Uterus (tissue), 3 donors: ENCODE measurements at regions not wholly inside any gene's neighbourhood (a gene's known extent, or its start where the extent isn't known, plus 50 kb on each side); places are given as distances from the start of the nearest gene placed in this dataset.

ENCODE experiments used
- DNase-seq, 2 donors: peaks; one replicate each; pipeline ENCODE4 v3.0.0-alpha.2; 2019 to 2020
- H3K27ac ChIP-seq, 2 donors: fragments of 200-600 bp; sonication (generic); 1 replicate in 1 of 2; 2 replicates in 1 of 2; pipeline ENCODE4 v1.5.1; 2016 to 2018
- H3K27me3 ChIP-seq, 2 donors: fragments of 200-600 bp; sonication (generic); one replicate each; pipeline ENCODE4 v1.5.1; 2018 to 2019; ENCODE audit warnings: control low read depth in 1 of 2
- H3K36me3 ChIP-seq, 2 donors: fragments of 200-600 bp; sonication (generic); one replicate each; pipeline ENCODE4 v1.5.1; 2019; ENCODE audit warnings: control low read depth in 1 of 2
- H3K4me1 ChIP-seq, 2 donors: fragments of 200-600 bp; sonication (generic); one replicate each; pipeline ENCODE4 v1.5.1; 2018 to 2019; ENCODE audit warnings: control low read depth in 1 of 2
- H3K4me3 ChIP-seq, 2 donors: fragments of 200-600 bp; sonication (generic); 1 replicate in 1 of 2; 2 replicates in 1 of 2; pipeline ENCODE4 v1.5.1; 2018 to 2019; ENCODE audit warnings: mild to moderate bottlenecking in 1 of 2
- H3K9me3 ChIP-seq, 2 donors: fragments of 200-600 bp; sonication (generic); one replicate each; pipeline ENCODE4 v1.5.1; 2019; ENCODE audit warnings: control low read depth in 1 of 2
- POLR2A ChIP-seq, 2 donors: fragments of 450-650 bp; IDR thresholded peaks; one replicate each; pipeline ENCODE4 v1.6.1; 2016; ENCODE audit warnings: antibody characterized with exemption in 2 of 2, mild to moderate bottlenecking in 1 of 2, moderate library complexity in 1 of 2
- intact Hi-C: fragments of 100-400 bp; cut with DNase I; formaldehyde crosslinking; loops from one replicate; pipeline ENCODE4 v1.15.1; 2023; ENCODE audit warnings: low total_unique reads
- TF ChIP-seq, protein P1 (sequence below), 4 experiments: fragments of 200-600 bp in 2 of 4; fragments of 450-650 bp in 2 of 4; sonication (generic) in 2 of 4; IDR thresholded peaks; one replicate each; pipeline ENCODE4 v1.5.1; 2016 to 2019; ENCODE audit warnings: antibody characterized with exemption in 4 of 4, mild to moderate bottlenecking in 2 of 4, moderate library complexity in 1 of 4
- donor health status: DM: yes; HTN: yes; CAD: no.

DNA sequence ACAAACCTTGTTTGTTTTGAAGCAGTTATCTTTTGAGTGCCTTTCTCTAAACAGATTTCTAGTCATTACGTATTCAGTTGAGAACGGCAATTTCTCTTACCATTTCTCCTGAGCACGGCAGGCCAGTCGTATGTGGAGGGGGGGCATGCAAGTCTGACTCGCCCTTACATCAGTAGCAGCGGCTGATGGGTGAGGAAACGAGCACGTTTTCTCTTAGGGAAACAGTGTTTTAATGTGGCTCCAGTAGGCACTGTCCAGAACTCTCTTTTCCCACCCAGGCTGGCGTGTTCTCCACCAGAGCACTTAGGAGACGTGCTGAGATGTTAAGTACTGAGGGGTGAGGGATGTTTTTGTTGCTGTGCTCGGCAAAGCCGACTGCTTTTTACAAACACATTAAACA is 240.5 kb downstream of the STIM2 start:
- no peak for DNase-seq
- H3K27ac ChIP-seq: no peak overlapping the region
- H3K27me3 ChIP-seq: no peaks in the 10 kb centered on the region
- intact Hi-C loops: no loop called here
- H3K9me3 ChIP-seq: no peaks in the 10 kb centered on the region
- TF ChIP-seq, protein P1, sequence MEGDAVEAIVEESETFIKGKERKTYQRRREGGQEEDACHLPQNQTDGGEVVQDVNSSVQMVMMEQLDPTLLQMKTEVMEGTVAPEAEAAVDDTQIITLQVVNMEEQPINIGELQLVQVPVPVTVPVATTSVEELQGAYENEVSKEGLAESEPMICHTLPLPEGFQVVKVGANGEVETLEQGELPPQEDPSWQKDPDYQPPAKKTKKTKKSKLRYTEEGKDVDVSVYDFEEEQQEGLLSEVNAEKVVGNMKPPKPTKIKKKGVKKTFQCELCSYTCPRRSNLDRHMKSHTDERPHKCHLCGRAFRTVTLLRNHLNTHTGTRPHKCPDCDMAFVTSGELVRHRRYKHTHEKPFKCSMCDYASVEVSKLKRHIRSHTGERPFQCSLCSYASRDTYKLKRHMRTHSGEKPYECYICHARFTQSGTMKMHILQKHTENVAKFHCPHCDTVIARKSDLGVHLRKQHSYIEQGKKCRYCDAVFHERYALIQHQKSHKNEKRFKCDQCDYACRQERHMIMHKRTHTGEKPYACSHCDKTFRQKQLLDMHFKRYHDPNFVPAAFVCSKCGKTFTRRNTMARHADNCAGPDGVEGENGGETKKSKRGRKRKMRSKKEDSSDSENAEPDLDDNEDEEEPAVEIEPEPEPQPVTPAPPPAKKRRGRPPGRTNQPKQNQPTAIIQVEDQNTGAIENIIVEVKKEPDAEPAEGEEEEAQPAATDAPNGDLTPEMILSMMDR (IDR thresholded peaks at IDR 0.05): no peak
- H3K4me3 ChIP-seq: no peak overlapping the region
- no peaks in the 10 kb centered on the region for H3K4me1 ChIP-seq
- H3K36me3 ChIP-seq: no peaks in the 10 kb centered on the region

DNA sequence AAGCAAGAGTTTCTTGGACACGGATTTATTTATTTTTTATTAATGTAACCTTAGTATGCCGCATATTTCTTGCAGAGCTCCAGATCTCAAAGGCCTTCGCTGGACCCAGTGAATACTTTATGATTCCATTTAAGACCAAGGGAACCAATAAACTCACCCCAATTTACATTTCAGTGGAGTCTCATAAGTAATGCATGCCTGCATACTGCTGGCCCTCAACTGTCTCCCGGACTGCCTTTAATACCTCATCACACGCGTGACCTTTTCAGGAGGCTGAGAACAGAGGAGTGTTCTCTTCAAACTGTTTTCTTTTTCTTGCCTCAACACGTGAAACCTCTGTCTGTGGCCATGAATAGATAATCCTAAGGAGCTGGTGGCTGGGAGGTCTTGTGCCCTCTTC is 240.9 kb downstream of the STIM2 start:
- no peaks in the 10 kb centered on the region for H3K36me3 ChIP-seq
- no peaks in the 10 kb centered on the region for H3K27me3 ChIP-seq
- no peak overlapping the region for H3K4me3 ChIP-seq
- no peaks in the 10 kb centered on the region for H3K4me1 ChIP-seq
- H3K27ac ChIP-seq: no peak overlapping the region
- no peak for DNase-seq
- intact Hi-C loops: no loop called here
- no peaks in the 10 kb centered on the region for H3K9me3 ChIP-seq
- TF ChIP-seq POLR2A (IDR thresholded peaks at IDR 0.05): no peak
- TF ChIP-seq, protein P1 (IDR thresholded peaks at IDR 0.05): no peak

DNA sequence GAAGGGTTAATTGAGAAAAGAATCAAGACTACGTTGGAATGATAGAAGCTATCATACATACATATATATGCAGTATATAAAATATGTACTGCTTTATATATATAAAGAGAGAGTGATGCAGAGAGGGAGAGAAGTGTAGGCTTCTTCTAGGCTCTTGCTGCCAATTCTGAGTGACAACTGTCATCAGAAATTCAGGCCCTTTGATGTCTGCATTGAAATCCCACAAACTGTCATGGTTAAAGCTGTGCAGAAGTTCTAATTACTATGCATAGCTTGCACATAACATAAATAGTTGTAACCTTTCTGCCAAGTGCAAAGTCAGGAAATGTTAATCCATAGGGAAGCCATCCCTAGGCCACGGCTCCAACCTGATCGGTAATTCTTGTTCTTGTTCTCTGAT is 251.0 kb downstream of the STIM2 start:
- no peak for DNase-seq
- intact Hi-C loops: no loop called here
- TF ChIP-seq POLR2A (IDR thresholded peaks at IDR 0.05): no peak
- TF ChIP-seq, protein P1 (IDR thresholded peaks at IDR 0.05): no peak
- no peak overlapping the region for H3K27ac ChIP-seq
- no peaks in the 10 kb centered on the region for H3K27me3 ChIP-seq
- H3K4me1 ChIP-seq: no peaks in the 10 kb centered on the region
- H3K36me3 ChIP-seq: no peaks in the 10 kb centered on the region
- H3K9me3 ChIP-seq: no peaks in the 10 kb centered on the region
- H3K4me3 ChIP-seq: no peak overlapping the region

DNA sequence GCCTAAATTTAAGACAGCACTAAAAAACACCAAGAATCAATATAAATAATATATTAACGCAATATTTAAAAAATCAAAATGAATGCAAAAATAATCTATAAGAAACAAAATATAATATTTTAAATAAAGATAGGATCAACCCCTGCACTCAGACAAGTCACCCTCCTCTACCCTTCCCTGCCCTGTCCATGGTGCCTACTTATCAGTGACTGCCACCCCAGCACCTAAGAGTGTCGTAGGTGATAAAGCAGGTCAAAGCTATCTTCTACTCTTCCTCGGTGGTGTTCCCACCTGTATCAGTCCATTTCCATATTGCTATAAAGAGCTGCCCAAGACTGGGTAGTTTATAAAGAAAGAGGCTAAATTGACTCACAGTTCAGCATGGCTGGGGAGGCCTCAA is 251.9 kb downstream of the STIM2 start:
- no peaks in the 10 kb centered on the region for H3K4me1 ChIP-seq
- no peak for TF ChIP-seq POLR2A (IDR thresholded peaks at IDR 0.05)
- TF ChIP-seq, protein P1 (IDR thresholded peaks at IDR 0.05): no peak
- H3K27ac ChIP-seq: no peak overlapping the region
- intact Hi-C loops: no loop called here
- DNase-seq: no peak
- no peak overlapping the region for H3K4me3 ChIP-seq
- no peaks in the 10 kb centered on the region for H3K36me3 ChIP-seq
- no peaks in the 10 kb centered on the region for H3K9me3 ChIP-seq
- H3K27me3 ChIP-seq: no peaks in the 10 kb centered on the region

DNA sequence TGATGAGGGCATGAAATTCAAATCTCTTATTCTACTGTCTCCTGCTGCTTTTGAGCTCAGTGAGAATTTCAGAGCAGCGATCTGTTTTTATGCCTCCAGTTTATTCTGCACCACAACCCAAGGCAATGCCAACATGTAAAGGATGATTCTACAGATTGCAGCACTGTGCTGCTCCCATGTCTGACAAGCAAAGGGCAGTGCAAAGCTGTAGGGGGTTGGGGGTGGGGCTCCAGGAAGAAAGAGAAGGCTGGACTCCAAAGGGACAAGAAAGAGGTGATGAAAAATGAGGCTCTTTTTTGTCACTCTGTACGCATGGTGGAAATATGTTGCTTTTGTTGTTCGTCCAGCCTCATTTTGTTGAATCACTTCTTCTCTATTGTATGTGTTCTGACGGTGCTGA is 254.6 kb downstream of the STIM2 start:
- Histone ChIP-seq H3K36me3 (no peaks in the 10 kb centered on the region), H3K9me3 (no peaks in the 10 kb centered on the region), H3K4me3 (no peak overlapping the region), H3K4me1 (no peaks in the 10 kb centered on the region), H3K27ac (no peak overlapping the region), H3K27me3 (no peaks in the 10 kb centered on the region)
- no peak for TF ChIP-seq POLR2A (IDR thresholded peaks at IDR 0.05)
- TF ChIP-seq, protein P1 (IDR thresholded peaks at IDR 0.05): no peak
- intact Hi-C loops: no loop called here
- DNase-seq: no peak
